DOHH2 (cell line): ENCODE measurements at regions not wholly inside any gene's neighbourhood (a gene's known extent, or its start where the extent isn't known, plus 50 kb on each side); places are given as distances from the start of the nearest gene placed in this dataset.

Source experiments
- H3F3A ChIP-seq: fragments of 200-600 bp; sonication (generic), shearing (Covaris generic); 2 replicates; pipeline ENCODE4 v1.6.0; 2016; ENCODE audit warnings: antibody characterized with exemption, mild to moderate bottlenecking; ENCODE audit not compliant: control insufficient read depth, insufficient read depth
- H3K27ac ChIP-seq: fragments of 200-600 bp; sonication (generic); 2 replicates; pipeline ENCODE4 v1.5.1; 2014; ENCODE audit warnings: low read depth, mild to moderate bottlenecking, low read length, moderate library complexity
- H3K27me3 ChIP-seq: fragments of 200-600 bp; sonication (generic); 2 replicates; pipeline ENCODE4 v1.6.1; 2014; ENCODE audit warnings: mild to moderate bottlenecking, low read length, mixed read lengths; ENCODE audit not compliant: control insufficient read depth
- H3K36me3 ChIP-seq: fragments of 200-600 bp; sonication (generic); 2 replicates; pipeline ENCODE4 v1.6.1; 2014; ENCODE audit warnings: mild to moderate bottlenecking, low read length, moderate library complexity, mixed read lengths; ENCODE audit not compliant: control insufficient read depth
- H3K4me1 ChIP-seq: fragments of 200-600 bp; sonication (generic); 2 replicates; pipeline ENCODE4 v1.6.1; 2014; ENCODE audit warnings: mild to moderate bottlenecking, low read length, mixed read lengths; ENCODE audit not compliant: control insufficient read depth
- H3K4me2 ChIP-seq: fragments of 200-600 bp; sonication (generic); 2 replicates; pipeline ENCODE4 v1.6.0; 2014; ENCODE audit warnings: mild to moderate bottlenecking, low read length, moderate library complexity
- H3K4me3 ChIP-seq: fragments of 200-600 bp; sonication (generic); 2 replicates; pipeline ENCODE4 v1.5.1; 2014; ENCODE audit warnings: mild to moderate bottlenecking, low read length, mixed read lengths
- H3K79me2 ChIP-seq: fragments of 200-600 bp; sonication (generic); 2 replicates; pipeline ENCODE4 v1.6.1; 2014; ENCODE audit warnings: mild to moderate bottlenecking, low read length, mixed read lengths; ENCODE audit not compliant: control insufficient read depth
- H3K9me2 ChIP-seq: fragments of 200-600 bp; sonication (generic); replicated peaks from 2 replicates; pipeline ENCODE4 v1.6.1; 2014; ENCODE audit warnings: mild to moderate bottlenecking, low read length, mixed read lengths; ENCODE audit not compliant: control insufficient read depth
- H3K9me3 ChIP-seq: fragments of 200-600 bp; sonication (generic); 2 replicates; pipeline ENCODE4 v1.6.1; 2014; ENCODE audit warnings: antibody characterized with exemption, low read length, mixed read lengths; ENCODE audit not compliant: control insufficient read depth, insufficient read depth
- H4K20me1 ChIP-seq: fragments of 200-600 bp; sonication (generic); 2 replicates; pipeline ENCODE4 v1.6.0; 2014; ENCODE audit warnings: low read depth, mild to moderate bottlenecking, antibody characterized with exemption, low read length, moderate library complexity; ENCODE audit not compliant: control insufficient read depth, insufficient read depth
- EZH2phosphoT487 ChIP-seq: fragments of 200-600 bp; sonication (generic); IDR thresholded peaks from 2 replicates; pipeline ENCODE4 v1.6.1; 2017; ENCODE audit warnings: borderline replicate concordance, mild to moderate bottlenecking, antibody characterized with exemption, low read length, moderate library complexity, mixed read lengths
- TF ChIP-seq, protein P1 (sequence below): fragments of 200-600 bp; sonication (generic); IDR thresholded peaks from one replicate; pipeline ENCODE4 v1.5.1; 2014; ENCODE audit warnings: antibody characterized with exemption, mild to moderate bottlenecking, low read depth, low read length; ENCODE audit not compliant: poor library complexity, severe bottlenecking

GRCh38 chr22:27068121-27068520 is 410.7 kb downstream of the MIAT start:
- no peak overlapping the region for H3K27ac ChIP-seq
- H3K4me1 ChIP-seq, result no peaks in the 10 kb centered on the region
- H3K9me2 ChIP-seq, result no peaks in the 10 kb centered on the region
- no peaks in the 10 kb centered on the region for H4K20me1 ChIP-seq
- no peaks in the 10 kb centered on the region for H3K79me2 ChIP-seq
- H3F3A ChIP-seq, result no peaks in the 10 kb centered on the region
- H3K9me3 ChIP-seq, result no peaks in the 10 kb centered on the region
- H3K27me3 ChIP-seq, result no peaks in the 10 kb centered on the region; the same call in 1 of the 2 replicates
- H3K36me3 ChIP-seq, result no peaks in the 10 kb centered on the region
- H3K4me3 ChIP-seq, result no peak overlapping the region
- TF ChIP-seq, protein P1, sequence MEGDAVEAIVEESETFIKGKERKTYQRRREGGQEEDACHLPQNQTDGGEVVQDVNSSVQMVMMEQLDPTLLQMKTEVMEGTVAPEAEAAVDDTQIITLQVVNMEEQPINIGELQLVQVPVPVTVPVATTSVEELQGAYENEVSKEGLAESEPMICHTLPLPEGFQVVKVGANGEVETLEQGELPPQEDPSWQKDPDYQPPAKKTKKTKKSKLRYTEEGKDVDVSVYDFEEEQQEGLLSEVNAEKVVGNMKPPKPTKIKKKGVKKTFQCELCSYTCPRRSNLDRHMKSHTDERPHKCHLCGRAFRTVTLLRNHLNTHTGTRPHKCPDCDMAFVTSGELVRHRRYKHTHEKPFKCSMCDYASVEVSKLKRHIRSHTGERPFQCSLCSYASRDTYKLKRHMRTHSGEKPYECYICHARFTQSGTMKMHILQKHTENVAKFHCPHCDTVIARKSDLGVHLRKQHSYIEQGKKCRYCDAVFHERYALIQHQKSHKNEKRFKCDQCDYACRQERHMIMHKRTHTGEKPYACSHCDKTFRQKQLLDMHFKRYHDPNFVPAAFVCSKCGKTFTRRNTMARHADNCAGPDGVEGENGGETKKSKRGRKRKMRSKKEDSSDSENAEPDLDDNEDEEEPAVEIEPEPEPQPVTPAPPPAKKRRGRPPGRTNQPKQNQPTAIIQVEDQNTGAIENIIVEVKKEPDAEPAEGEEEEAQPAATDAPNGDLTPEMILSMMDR, result no peak
- no peak for TF ChIP-seq EZH2phosphoT487
- H3K4me2 ChIP-seq, result no peak overlapping the region

GRCh38 chr22:27070594-27070993 is 413.2 kb downstream of the MIAT start:
- Histone ChIP-seq H3F3A (no peaks in the 10 kb centered on the region), H3K27ac (no peak overlapping the region), H3K4me1 (peaks cover 3% of the 10 kb centered on the region), H4K20me1 (no peaks in the 10 kb centered on the region), H3K36me3 (no peaks in the 10 kb centered on the region), H3K4me3 (no peak overlapping the region), H3K9me3 (no peaks in the 10 kb centered on the region), H3K4me2 (no peak overlapping the region), H3K27me3 (peaks cover 6% of the 10 kb centered on the region; the same call in 1 of the 2 replicates), H3K79me2 (no peaks in the 10 kb centered on the region), H3K9me2 (no peaks in the 10 kb centered on the region)
- no peak for TF ChIP-seq EZH2phosphoT487
- TF ChIP-seq, protein P1, result no peak

DNA sequence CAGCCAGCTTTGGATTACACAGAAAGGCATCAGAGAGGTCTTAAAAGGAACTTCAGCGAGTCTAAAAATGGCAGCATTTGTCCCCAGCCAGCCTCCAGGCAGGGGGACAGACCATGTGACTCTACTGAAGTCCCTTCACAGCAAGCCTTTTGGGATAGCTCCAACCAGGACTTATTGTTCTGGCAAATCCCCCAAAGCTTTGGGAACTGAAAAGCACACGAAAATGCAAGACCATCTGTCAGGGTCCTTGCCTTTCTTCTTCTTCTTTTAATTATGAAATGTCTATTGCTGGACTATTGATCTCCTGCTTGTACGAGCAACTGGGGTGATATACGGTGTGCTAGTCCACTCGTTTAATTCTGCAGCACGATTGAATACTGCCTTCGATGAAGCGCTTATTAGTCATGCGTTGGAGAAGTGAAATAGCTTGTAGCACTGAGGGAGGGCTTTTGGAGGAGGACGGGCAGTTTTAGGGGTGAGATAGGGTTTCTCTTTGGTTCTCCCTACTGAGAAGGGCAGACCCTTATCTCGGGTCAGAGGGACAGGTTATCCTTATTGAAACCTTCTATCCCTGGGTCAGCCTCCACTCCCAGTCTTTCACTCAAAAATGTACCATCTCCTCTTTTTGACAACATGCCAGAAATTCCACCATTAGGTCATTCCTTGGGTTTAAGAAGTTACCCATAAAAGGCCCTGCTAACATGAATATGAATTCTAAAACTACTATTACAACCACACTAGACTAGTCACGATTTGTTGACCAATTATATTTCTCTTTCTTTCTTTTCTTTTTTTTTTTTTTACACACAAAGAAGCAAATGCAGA is 416.4 kb downstream of the MIAT start:
- H3K79me2 ChIP-seq, result no peaks in the 10 kb centered on the region
- H3K4me1 ChIP-seq, result peaks cover 12% of the 10 kb centered on the region
- H3K4me2 ChIP-seq, result no peak overlapping the region
- H4K20me1 ChIP-seq, result no peaks in the 10 kb centered on the region
- no peak overlapping the region for H3K4me3 ChIP-seq
- TF ChIP-seq EZH2phosphoT487, result no peak
- TF ChIP-seq, protein P1, result no peak
- peaks cover 15% of the 10 kb centered on the region; the same call in 1 of the 2 replicates for H3K27me3 ChIP-seq
- no peaks in the 10 kb centered on the region for H3K9me3 ChIP-seq
- no peak overlapping the region for H3K27ac ChIP-seq
- H3K36me3 ChIP-seq, result no peaks in the 10 kb centered on the region
- H3K9me2 ChIP-seq, result no peaks in the 10 kb centered on the region
- no peaks in the 10 kb centered on the region for H3F3A ChIP-seq
